GM12878 (cell line): ENCODE measurements at regions not wholly inside any gene's neighbourhood (a gene's known extent, or its start where the extent isn't known, plus 50 kb on each side); places are given as distances from the start of the nearest gene placed in this dataset.

ENCODE experiments used
- ATF2 ChIP-seq: IDR thresholded peaks from 2 replicates; pipeline ENCODE4 v1.6.1; 2012; ENCODE audit warnings: low read length, inconsistent platforms
- CHD2 ChIP-seq: IDR thresholded peaks from 2 replicates; pipeline ENCODE4 v1.6.1; 2011; ENCODE audit warnings: low read depth, low read length, improper control_type of control experiment, borderline replicate concordance
- MYC ChIP-seq: IDR thresholded peaks from 2 replicates; pipeline ENCODE4 v1.6.1; 2011; ENCODE audit warnings: mild to moderate bottlenecking, low read length, moderate library complexity, inconsistent platforms; ENCODE audit not compliant: insufficient read depth, insufficient replicate concordance, insufficient read length, severe bottlenecking
- USF2 ChIP-seq: IDR thresholded peaks from 2 replicates; pipeline ENCODE4 v1.6.1; 2011; ENCODE audit warnings: low read depth, low read length, improper control_type of control experiment, borderline replicate concordance
- TF ChIP-seq, protein P1 (sequence below), 3 experiments: IDR thresholded peaks in 2 of 3; conservative IDR thresholded peaks in 1 of 3; 2 replicates each; pipeline ENCODE4 v1.5.1; 2011; ENCODE audit warnings: low read depth in 3 of 3, low read length in 3 of 3, mild to moderate bottlenecking in 3 of 3, control low read depth in 2 of 3, moderate library complexity in 2 of 3, inconsistent platforms in 1 of 3, mixed read lengths in 1 of 3; ENCODE audit not compliant: control insufficient read depth in 2 of 3, insufficient read depth in 1 of 3; ENCODE audit errors: extremely low read depth in 1 of 3

GRCh38 chr13:46481166-46481565 is 71.8 kb upstream of the LRCH1 start:
- TF ChIP-seq, protein P1, sequence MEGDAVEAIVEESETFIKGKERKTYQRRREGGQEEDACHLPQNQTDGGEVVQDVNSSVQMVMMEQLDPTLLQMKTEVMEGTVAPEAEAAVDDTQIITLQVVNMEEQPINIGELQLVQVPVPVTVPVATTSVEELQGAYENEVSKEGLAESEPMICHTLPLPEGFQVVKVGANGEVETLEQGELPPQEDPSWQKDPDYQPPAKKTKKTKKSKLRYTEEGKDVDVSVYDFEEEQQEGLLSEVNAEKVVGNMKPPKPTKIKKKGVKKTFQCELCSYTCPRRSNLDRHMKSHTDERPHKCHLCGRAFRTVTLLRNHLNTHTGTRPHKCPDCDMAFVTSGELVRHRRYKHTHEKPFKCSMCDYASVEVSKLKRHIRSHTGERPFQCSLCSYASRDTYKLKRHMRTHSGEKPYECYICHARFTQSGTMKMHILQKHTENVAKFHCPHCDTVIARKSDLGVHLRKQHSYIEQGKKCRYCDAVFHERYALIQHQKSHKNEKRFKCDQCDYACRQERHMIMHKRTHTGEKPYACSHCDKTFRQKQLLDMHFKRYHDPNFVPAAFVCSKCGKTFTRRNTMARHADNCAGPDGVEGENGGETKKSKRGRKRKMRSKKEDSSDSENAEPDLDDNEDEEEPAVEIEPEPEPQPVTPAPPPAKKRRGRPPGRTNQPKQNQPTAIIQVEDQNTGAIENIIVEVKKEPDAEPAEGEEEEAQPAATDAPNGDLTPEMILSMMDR (IDR thresholded peaks at IDR 0.05 in 2 of 3, conservative IDR thresholded peaks at IDR 0.05 in 1 of 3; ENCODE audit: control insufficient read depth in 2 of 3, extremely low read depth in 1 of 3, insufficient read depth in 1 of 3, low read depth in 3 of 3, low read length in 3 of 3): no peak
- TF ChIP-seq ATF2 (no peak), MYC (no peak), CHD2 (no peak), USF2 (no peak)
